GM12891 (cell line): ENCODE measurements at regions not wholly inside any gene's neighbourhood (a gene's known extent, or its start where the extent isn't known, plus 50 kb on each side); places are given as distances from the start of the nearest gene placed in this dataset.

Experiments
- DNase-seq: peaks from one replicate; pipeline ENCODE4 v3.0.0; 2011; ENCODE audit warnings: low spot score; ENCODE audit not compliant: insufficient read length
- FAIRE-seq: peaks from 2 replicates; lab custom pipeline; 2011; peaks lifted over from hg19 to GRCh38; lab: Jason Lieb, UNC
- PAX5 ChIP-seq: IDR thresholded peaks from 2 replicates; pipeline ENCODE4 v1.6.1; 2011; ENCODE audit warnings: low read length, moderate library complexity, mild to moderate bottlenecking; ENCODE audit not compliant: insufficient read depth, severe bottlenecking
- POLR2A ChIP-seq: IDR thresholded peaks from 2 replicates; pipeline ENCODE4 v1.6.1; 2011; ENCODE audit warnings: low read depth, low read length, control low read depth
- POLR2AphosphoS5 ChIP-seq: IDR thresholded peaks from 2 replicates; pipeline ENCODE4 v1.6.1; 2011; ENCODE audit warnings: low read depth, low read length, control low read depth
- POU2F2 ChIP-seq: IDR thresholded peaks from 2 replicates; pipeline ENCODE4 v1.6.1; 2011; ENCODE audit warnings: low read depth, mild to moderate bottlenecking, control low read depth, low read length, moderate library complexity
- SPI1 ChIP-seq: IDR thresholded peaks from 2 replicates; pipeline ENCODE4 v1.6.1; 2011; ENCODE audit warnings: low read depth, low read length, control low read depth
- TAF1 ChIP-seq: IDR thresholded peaks from 2 replicates; pipeline ENCODE4 v1.6.1; 2011; ENCODE audit warnings: low read depth, low read length, control low read depth

DNA sequence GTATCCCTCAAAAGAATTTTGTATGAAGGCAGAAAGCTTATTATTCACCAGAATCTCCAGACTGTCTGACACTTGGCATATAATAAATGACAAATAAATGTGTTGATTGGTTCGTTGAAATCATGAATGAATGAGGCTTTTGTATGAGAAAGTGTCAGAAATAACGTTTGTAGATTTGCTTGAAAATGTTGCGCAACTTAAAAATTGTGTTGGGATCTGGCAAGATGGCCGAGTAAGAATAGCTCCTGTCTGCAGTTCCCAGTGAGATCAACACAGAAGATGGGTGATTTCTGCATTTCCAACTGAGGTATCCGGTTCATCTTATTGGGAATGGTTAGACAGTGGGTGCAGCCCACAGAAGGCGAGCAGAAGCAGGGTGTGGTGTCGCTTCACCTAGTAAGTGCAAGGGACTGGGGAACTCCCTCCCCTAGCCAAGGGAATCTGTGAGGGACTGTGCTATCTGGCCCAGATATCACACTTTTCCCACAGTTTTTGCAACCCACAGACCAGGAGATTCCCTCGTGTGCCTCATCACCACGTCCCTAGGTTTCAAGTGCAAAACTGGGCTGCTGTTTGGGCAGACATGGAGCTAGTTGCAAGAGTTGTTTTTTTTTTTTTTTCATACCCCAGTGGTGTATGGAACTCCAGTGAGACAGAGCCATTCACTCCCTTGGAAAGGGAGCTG, 759.0 kb downstream of the LTN1 start:
- no peak for FAIRE-seq
- TF ChIP-seq SPI1 (no peak), POLR2AphosphoS5 (no peak), TAF1 (no peak)
- no peak for DNase-seq

DNA sequence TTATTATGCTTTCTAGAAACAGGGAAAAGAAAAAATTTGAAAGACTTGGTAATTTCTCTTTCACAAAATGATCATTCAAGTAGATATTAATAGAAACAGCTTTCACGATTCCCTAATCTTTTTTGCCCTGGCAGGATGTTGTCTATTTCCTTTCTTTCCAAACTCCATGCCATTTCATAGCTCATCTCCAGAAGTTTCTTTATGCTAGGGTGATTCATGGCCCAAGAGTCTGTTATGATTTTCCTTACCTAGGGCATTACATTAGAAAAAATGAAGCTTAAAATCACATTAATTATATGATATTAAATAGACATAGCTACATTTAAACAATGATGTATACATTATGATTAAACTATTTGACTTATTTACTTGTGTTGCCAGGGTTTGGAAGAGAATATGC, 762.1 kb downstream of the LTN1 start:
- no peak for DNase-seq
- FAIRE-seq, result no peak
- no peak for TF ChIP-seq PAX5
- TF ChIP-seq POU2F2, result no peak
- no peak for TF ChIP-seq POLR2AphosphoS5
- TF ChIP-seq SPI1, result no peak
- no peak for TF ChIP-seq POLR2A
- TF ChIP-seq TAF1, result no peak

DNA sequence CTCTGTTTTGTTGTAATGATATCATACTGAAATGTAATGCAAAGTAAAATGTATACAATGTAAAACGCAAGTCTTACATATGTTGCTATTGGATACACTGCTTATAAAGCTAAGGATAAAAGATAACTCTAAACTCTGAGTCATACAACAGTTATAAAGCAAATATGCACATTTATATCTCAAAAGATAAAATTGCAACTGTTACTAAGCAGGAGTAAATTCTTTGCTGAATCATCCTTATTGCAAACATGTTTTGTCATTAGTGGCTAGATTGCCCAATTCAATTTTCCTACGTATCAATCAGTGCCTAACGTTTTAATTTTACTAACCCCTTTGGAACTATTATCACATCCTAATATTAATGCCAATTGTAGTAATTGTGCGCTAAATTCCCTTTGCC, 762.9 kb downstream of the LTN1 start:
- FAIRE-seq (no peak), DNase-seq (no peak)
- no peak for TF ChIP-seq POLR2A
- TF ChIP-seq SPI1, result no peak

DNA sequence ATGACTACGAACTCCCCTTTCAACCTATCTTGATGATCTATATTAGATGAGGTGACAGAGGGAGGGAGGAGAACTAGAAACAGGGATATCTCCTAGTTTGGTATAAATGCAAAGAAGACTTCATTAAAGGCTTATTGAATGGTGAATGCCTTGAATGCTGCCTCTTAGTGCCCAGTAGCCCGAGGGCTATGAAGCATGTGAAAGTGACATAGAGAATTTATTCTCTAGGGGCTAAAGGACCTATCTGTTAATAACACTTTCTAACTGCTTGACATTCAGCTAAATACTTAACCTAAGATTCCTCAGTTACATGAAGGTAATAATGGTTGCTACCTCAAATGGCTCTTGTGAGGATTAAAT, 764.1 kb downstream of the LTN1 start:
- FAIRE-seq, result no peak
- DNase-seq, result no peak
- TF ChIP-seq PAX5, result no peak
- TF ChIP-seq POU2F2, result no peak
- no peak for TF ChIP-seq POLR2A
- no peak for TF ChIP-seq TAF1
- TF ChIP-seq SPI1, result no peak
- no peak for TF ChIP-seq POLR2AphosphoS5

DNA sequence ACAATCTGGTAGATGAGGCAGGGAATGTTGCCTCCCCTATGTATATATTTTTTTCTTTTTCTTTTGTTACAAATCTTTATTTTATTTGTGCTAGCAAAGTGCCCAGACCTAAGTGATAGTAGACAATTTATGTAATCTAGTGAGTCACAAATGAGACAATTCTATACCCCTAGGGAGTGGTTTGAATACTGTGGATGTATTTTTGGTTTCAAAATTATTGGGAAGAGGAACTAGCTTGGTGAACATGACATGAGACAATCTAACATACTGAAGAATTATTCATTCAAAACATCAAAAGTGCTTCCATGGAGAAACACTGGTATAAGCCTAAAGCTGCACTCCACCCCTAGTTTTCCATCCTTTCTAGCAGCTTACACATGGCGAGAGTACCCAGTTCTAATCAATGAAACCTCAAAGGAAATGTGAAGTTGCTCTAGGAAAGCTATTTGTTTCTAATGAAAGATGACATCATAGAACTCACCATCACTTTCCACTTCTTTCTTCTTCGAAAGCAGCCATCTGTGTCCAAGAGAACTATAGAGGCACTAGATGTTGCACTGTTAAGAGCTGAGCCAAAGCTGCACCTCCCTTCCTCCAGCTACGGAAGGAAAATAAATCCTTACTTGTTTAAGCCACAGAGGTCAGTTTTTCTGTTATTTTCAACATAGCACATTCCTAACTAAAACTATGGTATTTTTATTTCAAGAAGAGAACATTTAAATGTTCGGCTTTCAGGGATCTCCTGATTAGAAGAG, 764.6 kb downstream of the LTN1 start:
- TF ChIP-seq PAX5, result no peak
- no peak for TF ChIP-seq SPI1
- no peak for TF ChIP-seq POU2F2
- TF ChIP-seq POLR2AphosphoS5, result no peak
- TF ChIP-seq TAF1, result no peak
- DNase-seq, result no peak
- FAIRE-seq, result no peak

DNA sequence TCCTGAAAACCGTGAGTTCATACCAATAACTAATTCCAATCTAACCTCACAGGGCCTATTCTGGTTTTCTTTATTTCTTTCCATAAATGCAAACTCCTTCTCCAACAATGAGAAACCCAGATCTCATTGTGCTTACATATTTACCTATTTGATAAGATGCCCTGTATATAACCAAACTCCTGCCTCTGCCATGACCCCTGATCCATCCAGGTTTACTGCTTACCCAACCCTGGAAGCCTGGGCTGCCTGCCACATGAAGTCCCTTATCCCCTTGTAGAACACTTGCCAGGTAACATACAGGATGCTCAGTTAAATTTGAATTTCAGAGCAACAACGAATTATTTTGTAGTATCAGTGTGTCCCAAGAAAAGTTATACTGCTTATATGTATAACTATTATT, 766.1 kb downstream of the LTN1 start:
- DNase-seq (no peak), FAIRE-seq (no peak)
- TF ChIP-seq SPI1, result no peak
- TF ChIP-seq POLR2AphosphoS5, result no peak
- TF ChIP-seq PAX5, result no peak
- TF ChIP-seq POLR2A, result no peak
- TF ChIP-seq POU2F2, result no peak
- no peak for TF ChIP-seq TAF1

DNA sequence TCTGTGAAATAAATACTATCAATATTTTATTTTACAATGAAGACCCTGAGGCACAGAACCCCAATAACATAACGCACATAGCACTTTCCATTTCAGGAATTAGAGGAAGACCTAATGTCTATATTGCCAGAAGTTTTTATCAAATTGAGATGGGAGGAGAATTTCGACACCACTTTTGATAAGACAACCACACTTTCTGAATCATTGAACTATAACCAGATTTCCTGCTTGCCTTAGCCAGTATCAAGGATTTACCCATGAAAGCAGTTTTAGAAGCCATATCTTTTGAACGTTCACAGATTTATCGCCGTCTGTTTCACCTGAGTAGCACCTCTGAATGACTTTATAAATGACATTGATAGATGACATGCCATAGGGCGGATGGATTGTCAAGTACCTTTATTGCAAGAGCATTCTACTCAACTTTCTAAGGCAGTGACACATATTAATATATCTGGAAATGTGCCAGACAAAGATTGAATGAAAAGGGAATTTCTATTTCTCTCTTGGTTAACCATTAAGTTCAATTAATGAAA, 768.4 kb downstream of the LTN1 start:
- no peak for FAIRE-seq
- no peak for TF ChIP-seq POLR2A
- no peak for TF ChIP-seq TAF1
- TF ChIP-seq POU2F2, result no peak
- no peak for TF ChIP-seq PAX5
- no peak for TF ChIP-seq SPI1
- TF ChIP-seq POLR2AphosphoS5, result no peak
- DNase-seq, result no peak

DNA sequence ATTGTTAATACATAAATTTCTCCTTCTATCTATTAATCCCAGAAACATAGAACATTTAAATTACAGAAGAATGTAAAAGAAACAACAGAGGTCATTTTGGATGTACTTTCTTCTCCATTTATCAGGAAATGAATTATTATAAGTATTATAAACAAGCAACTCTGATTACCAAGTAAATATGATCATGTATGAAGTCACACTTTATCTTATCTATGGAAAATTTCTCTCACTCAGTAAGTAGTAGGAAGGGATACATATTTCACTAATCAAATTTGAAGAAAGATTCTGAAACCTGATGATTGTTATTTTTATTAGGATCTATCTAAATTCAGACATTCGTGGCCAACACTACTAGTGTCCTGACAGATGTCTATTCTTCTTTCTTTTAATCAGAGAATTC, 770.7 kb downstream of the LTN1 start:
- TF ChIP-seq SPI1 (no peak), PAX5 (no peak), POLR2AphosphoS5 (no peak), POLR2A (no peak), TAF1 (no peak)
- no peak for FAIRE-seq
- DNase-seq, result no peak

DNA sequence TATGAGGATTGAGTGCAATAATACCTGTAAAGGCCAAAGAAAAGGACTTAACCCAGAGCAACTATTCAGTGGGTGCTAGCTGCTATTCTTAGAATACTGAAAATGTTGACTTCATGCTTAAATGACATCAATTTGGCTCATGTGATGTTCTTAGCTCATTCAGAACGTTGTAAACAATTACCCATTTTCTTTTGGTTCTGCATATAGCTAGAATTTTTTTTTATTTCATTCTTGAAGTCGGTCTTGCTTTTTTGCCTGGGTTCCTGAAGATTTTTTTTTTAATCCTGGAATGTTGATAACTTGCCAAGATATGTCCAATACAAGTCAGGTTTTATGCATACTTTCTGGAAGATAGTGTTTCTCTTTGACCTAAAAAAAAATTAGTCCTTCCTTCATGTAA, 772.0 kb downstream of the LTN1 start:
- FAIRE-seq (no peak), DNase-seq (no peak)
- no peak for TF ChIP-seq POLR2A
- no peak for TF ChIP-seq POU2F2
- no peak for TF ChIP-seq TAF1
- no peak for TF ChIP-seq SPI1
- no peak for TF ChIP-seq POLR2AphosphoS5
- TF ChIP-seq PAX5, result no peak

DNA sequence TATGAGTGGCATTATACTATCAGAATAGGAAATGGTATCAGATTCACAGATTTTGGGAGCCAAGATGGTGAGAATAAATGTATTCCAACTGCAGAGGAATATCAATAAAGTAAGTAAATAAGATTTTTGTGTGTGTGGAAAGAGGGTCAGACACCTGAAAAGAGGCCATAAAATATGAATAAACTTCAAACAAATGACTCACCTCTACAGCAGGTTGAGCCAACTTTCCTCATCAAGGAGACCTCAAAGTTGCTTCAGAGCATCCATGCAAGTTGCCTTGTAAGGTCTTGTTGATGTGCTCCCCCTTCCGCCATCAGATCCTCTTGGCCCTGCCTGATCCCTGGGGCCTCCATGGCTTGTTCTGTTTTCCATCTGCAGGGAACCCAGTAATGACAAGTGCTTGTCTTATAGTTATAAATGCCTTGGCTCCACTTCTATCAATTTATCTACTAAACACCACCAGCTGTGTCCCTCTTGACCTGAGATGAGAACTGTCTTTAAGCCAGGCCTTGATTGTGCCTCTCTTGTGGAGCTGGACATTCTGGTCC, 775.6 kb downstream of the LTN1 start:
- no peak for DNase-seq
- TF ChIP-seq TAF1 (no peak), PAX5 (no peak), SPI1 (no peak), POLR2AphosphoS5 (no peak), POU2F2 (no peak), POLR2A (no peak)
- FAIRE-seq, result no peak
